HG03175 (cell line): ENCODE measurements at regions not wholly inside any gene's neighbourhood (a gene's known extent, or its start where the extent isn't known, plus 50 kb on each side); places are given as distances from the start of the nearest gene placed in this dataset.

Source experiments
- ATAC-seq: cut with Tn5 transposase; IDR thresholded peaks from one replicate; pipeline ENCODE4 v1.9.1; 2021; ENCODE audit warnings: mild to moderate bottlenecking, moderate library complexity; ENCODE audit not compliant: unreplicated experiment

GRCh38 chr1:221335161-221336101 is 406.5 kb downstream of the DUSP10 start:
- no peak for ATAC-seq

DNA sequence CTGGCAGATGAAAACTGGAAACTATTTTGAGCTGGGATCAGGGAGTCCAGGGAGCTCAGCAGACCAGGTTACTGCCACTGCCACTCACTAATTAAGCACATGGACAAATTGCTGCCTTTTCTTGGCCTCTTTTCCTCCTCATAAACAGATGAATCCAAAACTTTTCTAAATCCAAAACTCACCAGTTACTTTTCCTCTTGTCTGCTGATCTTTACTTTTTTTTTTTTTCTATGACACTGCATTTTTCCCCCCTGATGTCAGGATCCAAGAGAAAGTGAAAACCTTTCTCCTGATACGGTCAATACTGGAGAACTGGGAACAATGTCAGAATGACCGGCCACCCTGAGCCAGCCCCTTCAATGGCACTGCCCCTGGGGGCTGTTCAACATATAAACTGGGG is 405.8 kb downstream of the DUSP10 start:
- no peak for ATAC-seq

GRCh38 chr1:221337106-221337505 is 404.8 kb downstream of the DUSP10 start:
- no peak for ATAC-seq

DNA sequence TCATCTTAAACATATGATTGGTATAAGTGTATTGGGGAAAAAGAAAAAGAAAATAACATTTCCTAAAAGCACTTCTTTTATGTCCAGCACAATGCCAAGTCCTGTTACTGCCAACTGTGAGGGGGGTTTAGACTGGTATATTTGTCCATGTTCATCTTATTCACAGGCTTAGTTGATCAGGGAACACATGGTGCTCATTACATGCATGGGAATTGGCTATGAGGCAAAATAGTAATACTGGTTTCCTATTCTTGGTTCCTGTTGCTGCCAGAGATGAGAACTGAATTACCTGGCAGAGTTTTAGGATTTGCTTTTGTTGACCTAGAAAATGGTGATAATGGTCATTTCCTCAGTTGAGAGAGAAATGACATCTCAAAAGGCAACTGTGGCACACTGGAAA is 398.8 kb downstream of the DUSP10 start:
- ATAC-seq, result no peak

GRCh38 chr1:221343607-221344006 is 398.3 kb downstream of the DUSP10 start:
- ATAC-seq, result no peak

DNA sequence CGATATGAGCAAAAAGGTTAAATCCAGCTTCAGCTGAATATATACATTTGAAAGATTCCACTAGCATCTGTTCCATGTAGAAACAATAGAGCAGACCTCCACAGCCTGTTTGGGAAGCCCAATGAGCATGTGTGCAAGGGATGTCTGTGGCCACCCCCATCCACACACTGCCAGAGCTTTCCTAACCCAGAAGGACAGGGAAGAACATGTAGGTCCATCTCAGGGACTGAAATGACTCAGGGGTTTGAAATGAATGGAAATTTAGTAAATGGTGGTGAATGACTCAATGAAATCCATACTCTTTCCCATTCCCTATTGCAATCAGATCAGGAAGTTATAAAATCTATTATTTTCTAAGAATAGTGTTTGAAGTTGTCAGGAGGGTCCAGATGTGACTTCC is 397.2 kb downstream of the DUSP10 start:
- no peak for ATAC-seq

DNA sequence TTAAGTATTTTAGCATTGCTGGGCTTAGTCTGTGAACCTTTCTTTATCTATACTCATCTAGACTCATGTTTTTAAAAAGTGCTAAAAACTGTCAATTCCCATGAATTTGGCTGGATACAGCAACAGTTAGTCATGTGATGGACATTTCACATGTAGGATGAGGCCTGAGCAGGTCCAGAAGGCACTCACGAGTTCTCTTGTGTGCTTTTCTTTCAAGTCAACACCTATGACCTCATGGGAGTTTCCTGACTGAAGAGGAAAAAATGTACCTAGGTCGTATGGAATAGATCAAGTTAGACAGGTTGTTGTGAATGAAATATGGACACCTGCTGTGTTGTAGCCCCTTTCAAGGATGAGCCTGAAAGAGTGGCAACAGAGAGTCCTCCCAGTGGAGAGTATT is 394.2 kb downstream of the DUSP10 start:
- no peak for ATAC-seq

GRCh38 chr1:221350091-221350490 is 391.8 kb downstream of the DUSP10 start:
- no peak for ATAC-seq

DNA sequence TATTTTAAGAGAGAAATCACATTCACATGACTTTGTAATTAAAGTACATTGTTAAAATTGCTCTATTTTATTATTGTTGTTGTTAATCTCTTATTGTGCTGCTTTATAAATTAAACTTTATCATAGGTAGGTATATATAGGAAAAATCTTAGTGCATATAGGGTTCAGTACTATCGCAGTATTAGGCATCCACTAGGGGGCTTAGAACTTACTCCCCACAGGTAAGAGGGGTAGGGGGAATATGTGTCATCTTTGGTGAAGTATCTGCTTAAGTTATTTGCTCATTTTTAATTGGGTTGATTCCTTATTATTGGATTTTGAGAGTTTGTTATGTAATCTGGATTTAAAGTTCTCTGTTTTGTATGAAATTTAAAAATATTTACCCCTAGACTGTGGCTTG is 385.2 kb downstream of the DUSP10 start:
- ATAC-seq, result no peak

DNA sequence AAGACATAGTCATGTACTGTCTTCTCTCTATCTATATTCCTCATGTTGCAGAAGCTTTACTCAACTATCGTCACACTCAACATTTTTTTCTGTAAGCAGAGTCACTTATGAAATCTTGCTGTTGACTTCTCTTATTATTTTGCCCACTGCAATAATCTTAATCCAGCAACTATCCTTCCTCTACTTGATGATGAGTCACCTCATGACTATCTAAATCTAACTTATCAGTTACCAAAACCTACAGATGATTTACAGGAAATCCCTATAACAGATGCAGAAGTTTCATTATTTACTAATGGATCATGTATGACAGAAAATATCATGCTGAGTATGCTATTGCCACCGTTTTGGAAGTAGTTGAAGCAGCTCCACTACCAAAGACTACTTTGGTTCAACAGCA is 378.9 kb downstream of the DUSP10 start:
- no peak for ATAC-seq

DNA sequence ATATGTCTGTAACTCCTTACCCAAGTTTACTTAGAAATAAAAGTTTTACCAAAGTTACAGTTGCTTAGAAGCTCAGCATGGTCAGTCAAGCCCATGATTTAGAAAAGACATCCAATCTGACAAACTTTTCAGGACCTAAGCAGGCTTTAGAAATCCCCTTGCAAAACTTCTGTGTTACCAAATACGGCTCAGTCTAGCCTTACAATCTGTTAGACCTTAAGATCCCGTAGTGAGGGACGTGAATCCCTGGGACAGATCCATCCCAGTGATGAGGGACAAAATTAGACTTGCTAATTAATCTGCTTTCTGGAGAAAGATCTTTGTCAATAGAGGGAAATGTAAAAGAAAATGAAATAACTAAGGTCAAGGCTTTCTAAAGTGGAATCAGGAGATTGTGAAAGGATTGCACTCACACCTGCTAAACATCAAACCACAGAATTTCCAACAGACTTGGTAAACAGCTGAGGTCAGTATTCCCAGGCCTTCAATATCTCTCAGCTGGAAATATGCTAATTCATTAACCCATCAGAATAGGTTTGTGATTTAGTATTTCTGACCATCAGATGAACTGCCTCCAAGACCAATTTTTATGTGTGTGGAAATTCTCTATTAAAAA is 375.3 kb downstream of the DUSP10 start:
- no peak for ATAC-seq

- ATAC-seq, result no peak
Observed at GRCh38 chr1:221371705-221372104, 370.2 kb downstream of the DUSP10 start.

- no peak for ATAC-seq
Observed at GRCh38 chr1:221373795-221374194, 368.1 kb downstream of the DUSP10 start.

DNA sequence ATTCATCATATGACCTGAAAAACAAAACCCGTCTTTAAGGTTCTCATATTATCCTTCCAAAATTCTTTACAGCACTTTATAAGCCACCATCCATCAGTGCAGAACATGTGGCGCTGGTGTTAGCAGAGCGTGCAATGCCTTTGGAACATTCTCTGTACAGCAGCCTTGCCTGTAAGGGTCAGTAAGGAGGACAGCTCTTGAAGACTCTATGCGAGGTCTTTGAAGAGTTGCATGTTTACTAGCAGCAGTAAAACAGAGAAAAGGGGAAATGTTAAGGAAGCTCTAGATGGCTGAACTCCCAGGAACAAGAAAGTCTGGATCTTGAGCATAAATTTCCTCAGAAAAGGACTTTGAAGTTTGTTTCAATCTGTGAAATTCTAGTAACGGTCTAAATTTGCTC is 365.6 kb downstream of the DUSP10 start:
- no peak for ATAC-seq

- no peak for ATAC-seq
Observed at GRCh38 chr1:221381910-221382623, 359.8 kb downstream of the DUSP10 start.

DNA sequence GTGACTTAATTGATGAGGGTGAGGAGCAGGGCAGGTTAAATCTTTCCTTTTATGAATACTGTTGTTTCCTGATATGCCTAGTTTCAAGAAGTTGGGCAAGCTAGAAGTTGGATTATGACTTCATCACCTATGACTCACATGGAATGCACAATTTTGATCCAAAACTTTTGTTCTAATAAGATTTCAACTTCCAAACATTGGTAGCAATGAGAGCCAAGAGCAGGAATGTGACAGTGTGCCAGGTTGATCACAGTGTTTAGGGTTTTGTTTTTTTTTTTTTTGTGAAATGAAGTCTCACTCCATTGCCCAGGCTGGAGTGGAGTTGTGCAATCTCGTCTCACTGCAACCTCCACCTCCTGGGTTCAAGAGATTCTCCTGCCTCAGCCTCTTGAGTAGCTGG is 349.4 kb downstream of the DUSP10 start:
- ATAC-seq, result no peak

DNA sequence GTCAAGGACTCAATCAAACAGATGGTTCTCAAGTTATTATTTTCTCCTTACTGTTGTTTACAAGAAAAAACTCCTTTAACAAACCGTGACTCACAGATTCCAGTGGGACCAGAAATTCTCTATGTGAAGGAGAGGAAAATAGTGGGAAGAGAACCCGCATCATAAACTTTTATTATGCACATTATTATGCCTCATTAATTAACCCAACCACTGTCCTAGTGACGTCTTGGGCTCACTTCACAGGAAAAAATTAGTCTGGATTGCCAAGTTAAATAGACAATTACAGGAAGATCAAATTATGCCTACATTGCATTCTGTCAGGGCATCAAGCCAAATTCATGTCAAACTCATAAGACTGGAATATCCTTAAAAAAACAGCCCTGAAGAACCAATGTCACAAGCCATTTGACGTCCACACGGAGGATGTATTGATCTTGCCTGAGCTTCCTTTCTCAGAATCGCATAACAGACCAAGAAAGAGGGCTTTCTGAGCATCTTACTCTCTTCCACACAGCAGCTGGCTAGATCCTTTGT is 347.8 kb downstream of the DUSP10 start:
- ATAC-seq, result no peak

- ATAC-seq, result no peak
Observed at GRCh38 chr1:221396526-221396925, 345.4 kb downstream of the DUSP10 start.

DNA sequence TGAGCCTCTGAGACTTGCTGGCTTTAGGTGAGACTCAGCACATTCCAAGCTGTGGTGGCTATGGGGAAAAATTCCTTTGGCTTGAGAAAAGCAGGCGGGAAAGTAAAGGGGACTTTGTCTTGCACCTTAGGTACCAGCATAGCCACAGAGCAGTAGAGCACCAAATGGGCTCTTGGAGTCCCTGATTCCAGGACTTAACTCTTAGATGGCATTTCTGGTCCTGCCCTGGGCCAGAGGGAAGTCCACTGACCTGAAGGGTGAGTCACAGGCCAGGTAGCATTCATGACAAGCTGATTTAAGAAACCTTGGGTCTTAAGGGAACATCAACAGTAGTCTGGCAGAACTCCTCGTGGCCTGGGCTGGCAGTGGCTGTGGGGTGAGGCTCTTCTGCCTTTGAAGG is 344.7 kb downstream of the DUSP10 start:
- ATAC-seq, result no peak

DNA sequence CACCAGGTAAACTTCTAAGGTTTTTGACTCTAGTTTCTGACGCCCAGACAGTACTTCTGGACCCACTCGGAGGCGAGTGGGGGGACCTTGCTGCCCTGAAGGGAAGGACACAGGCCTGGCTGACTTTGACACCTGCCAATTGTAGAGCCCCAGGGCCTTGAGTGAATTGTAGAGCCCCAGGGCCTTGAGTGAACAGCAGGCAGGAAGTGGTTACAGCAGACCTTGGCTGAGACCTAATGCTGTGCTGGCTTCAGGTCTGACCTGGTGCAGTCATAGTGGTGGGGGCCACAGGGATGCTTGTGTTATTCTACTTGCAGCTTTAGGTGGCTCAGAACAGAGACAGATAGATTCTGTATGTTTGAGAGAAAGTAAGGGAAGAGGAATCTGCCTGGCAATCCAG is 344.3 kb downstream of the DUSP10 start:
- no peak for ATAC-seq

GRCh38 chr1:221405146-221405545 is 336.7 kb downstream of the DUSP10 start:
- no peak for ATAC-seq
